CD14-positive monocyte (primary cell): ENCODE measurements at regions not wholly inside any gene's neighbourhood (a gene's known extent, or its start where the extent isn't known, plus 50 kb on each side); places are given as distances from the start of the nearest gene placed in this dataset.

Experiments
- DNase-seq, 3 donors: peaks; one replicate each; pipeline ENCODE4 v3.0.0-alpha.2; 2011 to 2022
- H2AFZ ChIP-seq: 2 replicates; pipeline ENCODE4 v1.6.0; 2012; ENCODE audit warnings: mild to moderate bottlenecking, low read depth, low read length, inconsistent platforms; ENCODE audit not compliant: insufficient read depth, poor library complexity, severe bottlenecking
- H3K27ac ChIP-seq, 2 donors: 1 replicate in 1 of 2; 2 replicates in 1 of 2; pipeline ENCODE4 v1.5.1; 2012 to 2013; ENCODE audit warnings: low read length in 2 of 2, control low read depth in 1 of 2, inconsistent platforms in 1 of 2, low read depth in 1 of 2, mild to moderate bottlenecking in 1 of 2
- H3K27me3 ChIP-seq, 2 donors: one replicate each; pipeline versions ENCODE4 v1.6.0 to v1.6.1; 2011 to 2013; ENCODE audit warnings: low read length in 2 of 2; ENCODE audit not compliant: control insufficient read depth in 2 of 2, insufficient read depth in 2 of 2
- H3K36me3 ChIP-seq, 2 donors: replicated peaks in 1 of 2; 1 replicate in 1 of 2; 2 replicates in 1 of 2; pipeline versions ENCODE4 v1.5.1 to v1.6.1; 2012 to 2013; ENCODE audit warnings: low read length in 2 of 2, control low read depth in 1 of 2, inconsistent platforms in 1 of 2, mild to moderate bottlenecking in 1 of 2; ENCODE audit not compliant: insufficient read depth in 2 of 2, control insufficient read depth in 1 of 2
- H3K4me1 ChIP-seq, 2 donors: 1 replicate in 1 of 2; 2 replicates in 1 of 2; pipeline versions ENCODE4 v1.5.1 to v1.6.1; 2012 to 2013; ENCODE audit warnings: low read length in 2 of 2, control low read depth in 1 of 2, inconsistent platforms in 1 of 2, mild to moderate bottlenecking in 1 of 2, moderate library complexity in 1 of 2; ENCODE audit not compliant: insufficient read depth in 2 of 2, control insufficient read depth in 1 of 2
- H3K4me2 ChIP-seq: replicated peaks from 2 replicates; pipeline ENCODE3; 2012; ENCODE audit warnings: low read length, moderate library complexity, mild to moderate bottlenecking; ENCODE audit not compliant: poor library complexity, severe bottlenecking; ENCODE audit errors: extremely low read depth
- H3K4me3 ChIP-seq, 3 experiments: fragments of 200-600 bp in 1 of 3; sonication (generic) in 1 of 3; replicated peaks in 1 of 3; 1 replicate in 2 of 3; 2 replicates in 1 of 3; pipeline ENCODE4 v1.5.1; 2011 to 2013; ENCODE audit warnings: low read length in 3 of 3, mild to moderate bottlenecking in 3 of 3, control low read depth in 2 of 3, low read depth in 2 of 3, inconsistent platforms in 1 of 3, moderate library complexity in 1 of 3
- H3K79me2 ChIP-seq: 2 replicates; pipeline ENCODE4 v1.6.0; 2012; ENCODE audit warnings: mild to moderate bottlenecking, control low read depth, inconsistent platforms, low read length, moderate library complexity; ENCODE audit not compliant: insufficient read depth
- H3K9ac ChIP-seq: 2 replicates; pipeline ENCODE4 v1.6.0; 2017; ENCODE audit warnings: low read length, mild to moderate bottlenecking; ENCODE audit not compliant: insufficient read depth, poor library complexity, severe bottlenecking
- H3K9me3 ChIP-seq, 2 donors: replicated peaks in 1 of 2; 1 replicate in 1 of 2; 2 replicates in 1 of 2; pipeline versions ENCODE4 v1.5.1 to v1.6.1; 2012 to 2013; ENCODE audit warnings: low read length in 2 of 2, control low read depth in 1 of 2; ENCODE audit not compliant: control insufficient read depth in 1 of 2, insufficient read depth in 1 of 2
- H4K20me1 ChIP-seq: 2 replicates; pipeline ENCODE4 v1.6.0; 2012; ENCODE audit warnings: mild to moderate bottlenecking, low read length, control low read depth, moderate library complexity; ENCODE audit not compliant: insufficient read depth
- H3K27ac Mint-ChIP-seq, 7 donors: one replicate each; pipeline ENCODE4 v1.8.0; 2020; ENCODE audit warnings: mild to moderate bottlenecking in 7 of 7, mixed read lengths in 7 of 7, moderate library complexity in 6 of 7, inconsistent platforms in 2 of 7
- H3K27me3 Mint-ChIP-seq, 3 donors: one replicate each; pipeline ENCODE4 v1.8.0; 2021 to 2022; ENCODE audit warnings: low read depth in 3 of 3, mild to moderate bottlenecking in 3 of 3, mixed read lengths in 3 of 3, moderate library complexity in 3 of 3, inconsistent platforms in 1 of 3
- H3K36me3 Mint-ChIP-seq, 2 donors: one replicate each; pipeline ENCODE4 v1.8.0; 2020; ENCODE audit warnings: mixed read lengths in 2 of 2, inconsistent platforms in 1 of 2, mild to moderate bottlenecking in 1 of 2
- H3K4me1 Mint-ChIP-seq: one replicate; pipeline ENCODE4 v1.8.0; 2020; ENCODE audit warnings: mild to moderate bottlenecking, mixed read lengths
- H3K4me3 Mint-ChIP-seq, 2 donors: one replicate each; pipeline ENCODE4 v1.8.0; 2020; ENCODE audit warnings: mild to moderate bottlenecking in 2 of 2, mixed read lengths in 2 of 2, moderate library complexity in 1 of 2
- H3K9me3 Mint-ChIP-seq, 7 donors: one replicate each; pipeline ENCODE4 v1.8.0; 2020 to 2022; ENCODE audit warnings: mixed read lengths in 7 of 7, mild to moderate bottlenecking in 6 of 7, moderate library complexity in 6 of 7, inconsistent platforms in 2 of 7
- CTCF ChIP-seq: fragments of 200-600 bp; IDR thresholded peaks from one replicate; pipeline ENCODE4 v1.8.0; 2022; ENCODE audit warnings: antibody characterized with exemption, mild to moderate bottlenecking
- WGBS: methylation state at CpG from one replicate; pipeline ENCODE4 v1.1.5; 2013; ENCODE audit warnings: missing lambda C conversion rate; ENCODE audit not compliant: insufficient coverage; 5-methylcytosine and 5-hydroxymethylcytosine counted together
- intact Hi-C, 2 donors: fragments of 100-400 bp; cut with micrococcal nuclease; formaldehyde crosslinking; loops; one replicate each; pipeline versions ENCODE4 v1.15.0 to v1.15.1; 2023

DNA sequence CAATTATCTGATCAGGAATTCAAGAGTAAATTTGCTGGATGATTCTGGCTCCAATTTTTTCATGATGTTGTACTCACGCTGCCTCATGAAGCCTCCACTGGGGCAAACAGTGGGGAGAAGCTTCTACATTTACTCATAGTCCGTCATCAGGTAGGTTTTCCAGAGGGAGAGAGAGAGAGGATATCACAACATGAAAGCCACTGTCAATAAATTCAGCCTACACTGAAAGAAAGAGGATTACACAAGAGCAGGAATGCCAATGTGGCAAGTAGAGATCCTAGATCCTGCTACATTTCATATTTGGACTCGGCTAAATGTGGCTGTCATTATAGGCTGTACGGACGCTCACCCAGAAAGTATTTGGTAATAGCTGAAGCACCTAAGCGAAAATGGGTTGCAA is 819.9 kb downstream of the BRINP3 start:
- Histone ChIP-seq H3K4me3 (no peak overlapping the region), H3K9ac (no peak overlapping the region), H3K4me1 (no peaks in the 10 kb centered on the region), H3K4me2 (no peak overlapping the region), H3K79me2 (no peaks in the 10 kb centered on the region), H3K27me3 (no peaks in the 10 kb centered on the region), H3K9me3 (no peaks in the 10 kb centered on the region), H3K27ac (no peak overlapping the region), H4K20me1 (no peaks in the 10 kb centered on the region), H2AFZ (no peak overlapping the region), H3K36me3 (no peaks in the 10 kb centered on the region)
- no peaks in the 10 kb centered on the region for H3K36me3 Mint-ChIP-seq
- TF ChIP-seq CTCF: no peak
- DNase-seq: no peak
- H3K4me1 Mint-ChIP-seq: no peaks in the 10 kb centered on the region
- no peaks in the 10 kb centered on the region for H3K27me3 Mint-ChIP-seq
- intact Hi-C loops: no loop called here
- H3K4me3 Mint-ChIP-seq: no peak overlapping the region
- peaks cover 0 to 2% (median 0%) of the 10 kb centered on the region in 7 donors for H3K9me3 Mint-ChIP-seq
- H3K27ac Mint-ChIP-seq: no peak overlapping the region
- WGBS: no CpG with 5 or more reads among the region's 6 CpGs

- no peak overlapping the region for H3K4me3 Mint-ChIP-seq
- Histone ChIP-seq H4K20me1 (no peaks in the 10 kb centered on the region), H3K79me2 (no peaks in the 10 kb centered on the region), H3K9ac (no peak overlapping the region), H3K27ac (no peak overlapping the region), H3K4me1 (no peaks in the 10 kb centered on the region), H3K4me3 (no peak overlapping the region), H3K36me3 (no peaks in the 10 kb centered on the region), H3K27me3 (no peaks in the 10 kb centered on the region), H3K9me3 (no peaks in the 10 kb centered on the region), H2AFZ (no peak overlapping the region), H3K4me2 (no peak overlapping the region)
- no peaks in the 10 kb centered on the region for H3K4me1 Mint-ChIP-seq
- no peak overlapping the region for H3K27ac Mint-ChIP-seq
- no peaks in the 10 kb centered on the region for H3K36me3 Mint-ChIP-seq
- H3K27me3 Mint-ChIP-seq: no peaks in the 10 kb centered on the region
- H3K9me3 Mint-ChIP-seq: peaks cover 0 to 2% (median 0%) of the 10 kb centered on the region in 7 donors
- DNase-seq: no peak
- no peak for TF ChIP-seq CTCF
- 80% methylated on average over 1 of the region's 3 CpGs for WGBS
- intact Hi-C loops: no loop called here
Measured at GRCh38 chr1:189658381-189658780, 819.3 kb downstream of the BRINP3 start.
